K562 (cell line): ENCODE measurements at regions not wholly inside any gene's neighbourhood (a gene's known extent, or its start where the extent isn't known, plus 50 kb on each side); places are given as distances from the start of the nearest gene placed in this dataset.

Experiments
- ATAC-seq: fragments of 200-7000 bp; cut with Tn5 transposase; 3 replicates; pipeline ENCODE4 v1.9.1; 2020; ENCODE audit warnings: moderate library complexity
- BruUV-seq: library from RNA; stranded (reverse); fragments of 400-500 nt; replicated peaks from 2 replicates; lab custom pipeline; 2021; lab: Mats Ljungman, UMichigan
- CTCF ChIA-PET: fragments of 300-600 bp; formaldehyde crosslinking; extraction: SDS; loops from one replicate; lab custom pipeline; 2021; ENCODE audit warnings: low intra/inter-chr PET ratio; lab: Yijun Ruan, JAX
- POLR2A ChIA-PET: fragments of 300-600, 350-650 bp; sonication (Branson Sonifier 250); formaldehyde crosslinking; extraction: SDS; loops from one replicate; lab custom pipeline; 2021; ENCODE audit warnings: antibody characterized with exemption, inconsistent platforms; lab: Yijun Ruan, JAX
- DNase-seq, 4 experiments: peaks; one replicate each; pipeline versions ENCODE4 v3.0.0 to v3.0.0-alpha.2; 2011 to 2018; ENCODE audit warnings: low spot score in 3 of 4, mixed read lengths in 3 of 4; ENCODE audit errors: extremely low read depth in 1 of 4
- FAIRE-seq: peaks from 2 replicates; lab custom pipeline; 2011; peaks lifted over from hg19 to GRCh38; lab: Jason Lieb, UNC
- H2AFZ ChIP-seq: 2 replicates; pipeline ENCODE4 v1.6.0; 2011; ENCODE audit warnings: low read depth, low read length, control low read depth, inconsistent platforms
- H3K27ac ChIP-seq: fragments of 200-600 bp; 3 replicates; pipeline ENCODE4 v1.8.0; 2011; ENCODE audit warnings: low read depth, mild to moderate bottlenecking, control low read depth, inconsistent platforms, low read length, moderate library complexity, mixed read lengths; ENCODE audit errors: extremely low read depth
- H3K27me3 ChIP-seq, 2 experiments: fragments of 300-600 bp in 1 of 2; 2 replicates in 1 of 2; 3 replicates in 1 of 2; pipeline versions ENCODE4 v1.6.0 to v1.8.0; 2011; ENCODE audit warnings: inconsistent platforms in 2 of 2, low read length in 2 of 2, mild to moderate bottlenecking in 1 of 2, mixed read lengths in 1 of 2, moderate library complexity in 1 of 2; ENCODE audit not compliant: control insufficient read depth in 2 of 2, insufficient read depth in 2 of 2
- H3K36me3 ChIP-seq: fragments of 300-600 bp; 3 replicates; pipeline ENCODE4 v1.8.0; 2011; ENCODE audit warnings: mild to moderate bottlenecking, low read length, inconsistent platforms; ENCODE audit not compliant: control insufficient read depth, insufficient read depth
- H3K4me1 ChIP-seq, 2 experiments: fragments of 200-600 bp in 1 of 2; replicated peaks in 1 of 2; 2 replicates in 1 of 2; 3 replicates in 1 of 2; pipeline versions ENCODE4 v1.5.1 to v1.8.0; 2011; ENCODE audit warnings: inconsistent platforms in 2 of 2, low read length in 2 of 2, mild to moderate bottlenecking in 1 of 2, mixed read lengths in 1 of 2, moderate library complexity in 1 of 2; ENCODE audit not compliant: control insufficient read depth in 2 of 2, insufficient read depth in 2 of 2
- H3K4me2 ChIP-seq: 2 replicates; pipeline ENCODE4 v1.6.1; 2011; ENCODE audit warnings: low read length, control low read depth, inconsistent platforms, mixed read lengths; ENCODE audit not compliant: insufficient read depth
- H3K4me3 ChIP-seq: fragments of 200-600 bp; sonication (generic), shearing (Covaris generic); 2 replicates; pipeline ENCODE4 v1.5.1; 2016; ENCODE audit warnings: control low read depth, inconsistent platforms
- H3K79me2 ChIP-seq: fragments of 200-600 bp; 3 replicates; pipeline ENCODE4 v1.8.0; 2011; ENCODE audit warnings: low read length, inconsistent platforms; ENCODE audit not compliant: control insufficient read depth, insufficient read depth
- H3K9ac ChIP-seq, 2 experiments: 2 replicates each; pipeline versions ENCODE4 v1.6.0 to v1.6.1; 2011; ENCODE audit warnings: low read depth in 2 of 2, low read length in 2 of 2, control low read depth in 1 of 2, inconsistent platforms in 1 of 2, mild to moderate bottlenecking in 1 of 2, mixed read lengths in 1 of 2; ENCODE audit not compliant: insufficient read depth in 1 of 2
- H3K9me1 ChIP-seq: one replicate; pipeline ENCODE4 v1.6.0; 2011; ENCODE audit warnings: inconsistent platforms, mild to moderate bottlenecking, low read length, moderate library complexity; ENCODE audit not compliant: control insufficient read depth, insufficient read depth
- H3K9me3 ChIP-seq: replicated peaks from 2 replicates; pipeline ENCODE4 v1.5.1; 2011; ENCODE audit warnings: low read depth, low read length, inconsistent platforms; ENCODE audit not compliant: control insufficient read depth, insufficient read depth
- H4K20me1 ChIP-seq: replicated peaks from 2 replicates; pipeline ENCODE4 v1.6.1; 2011; ENCODE audit warnings: low read length, inconsistent platforms, mixed read lengths; ENCODE audit not compliant: control insufficient read depth, insufficient read depth
- RFX5 ChIP-seq: IDR thresholded peaks from 2 replicates; pipeline ENCODE4 v1.6.1; 2011; ENCODE audit warnings: low read depth, mild to moderate bottlenecking, improper control_type of control experiment, low read length
- ZNF584 ChIP-seq: fragments of 200-800 bp; sonication (Bioruptor generic); IDR thresholded peaks from 2 replicates; pipeline ENCODE4 v1.6.1; 2016; ENCODE audit warnings: low read depth, mild to moderate bottlenecking, missing genetic modification characterization, missing compliant biosample characterization
- WGBS: fragments of 100-300 bp; shearing (Covaris generic); methylation state at CpG from one replicate; pipeline ENCODE4 v1.1.6; 2016; ENCODE audit warnings: low coverage, mixed read lengths; ENCODE audit not compliant: insufficient coverage; ENCODE audit errors: missing lambda C conversion rate; 5-methylcytosine and 5-hydroxymethylcytosine counted together
- in situ Hi-C: fragments of 300-500 bp; cut with MboI; formaldehyde crosslinking; loops from 4 replicates; pipeline ENCODE4 v1.15.0; 2018; ENCODE audit warnings: inconsistent platforms, mixed read lengths
- intact Hi-C: fragments of 100-400 bp; cut with micrococcal nuclease; formaldehyde crosslinking; loops from 2 replicates; pipeline ENCODE4 v1.14.2; 2022
- TF ChIP-seq, protein P1 (sequence below), 2 experiments: fragments of 450-650 bp in 1 of 2; IDR thresholded peaks; 2 replicates each; pipeline ENCODE4 v1.6.1; 2011 to 2017; ENCODE audit warnings: low read depth in 2 of 2, antibody characterized with exemption in 1 of 2, borderline replicate concordance in 1 of 2, low read length in 1 of 2, mild to moderate bottlenecking in 1 of 2, mixed read lengths in 1 of 2; ENCODE audit not compliant: control insufficient read depth in 1 of 2
- TF ChIP-seq, protein P2 (sequence below), 2 experiments: fragments of 450-650 bp; formaldehyde crosslinking in 1 of 2; IDR thresholded peaks; 2 replicates each; pipeline versions ENCODE4 v1.4.0 to v1.6.1; 2014 to 2020; ENCODE audit warnings: mild to moderate bottlenecking in 2 of 2, borderline replicate concordance in 1 of 2, low read depth in 1 of 2

DNA sequence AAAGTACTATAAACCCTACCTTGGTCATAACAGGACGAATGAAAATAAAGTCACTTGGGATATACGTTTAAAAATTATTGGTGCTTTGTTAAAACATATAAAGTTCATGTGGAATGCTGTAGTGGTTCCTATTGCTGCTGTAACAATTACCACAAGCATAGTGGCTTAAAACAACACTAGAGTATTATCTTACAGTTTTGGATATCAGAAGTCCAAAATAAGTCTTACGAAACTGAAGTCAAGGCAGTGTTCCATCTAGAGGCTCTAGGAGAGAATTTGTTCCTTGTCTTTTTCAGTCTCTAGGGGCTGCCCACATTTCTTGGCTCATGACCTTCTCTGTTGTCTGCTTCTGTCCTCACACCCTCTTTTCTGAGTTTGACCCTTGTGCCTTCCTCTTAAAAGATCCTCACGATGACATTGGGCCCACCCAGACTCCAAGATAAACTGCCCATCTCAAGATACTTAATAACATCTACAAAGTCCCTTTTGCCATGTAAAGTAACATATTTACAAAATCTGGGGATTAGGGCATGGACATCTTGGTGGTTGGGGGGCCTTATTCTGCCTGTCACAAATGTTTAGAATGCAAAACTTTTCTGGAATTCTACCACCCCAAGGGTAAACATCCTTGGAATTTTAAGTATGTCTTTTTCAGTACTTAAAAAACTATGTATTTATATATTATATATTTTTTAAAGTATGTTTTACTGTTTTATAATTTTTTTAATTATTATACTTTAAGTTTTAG is 178.1 kb downstream of the ETNK1 start:
- no peaks in the 10 kb centered on the region for H4K20me1 ChIP-seq
- POLR2A ChIA-PET: interaction anchor here (1.0 kb wide), 1 partner anchor 27 kb away, joined by 4 read pairs; no protein-coding TSS in a partner anchor
- no peaks in the 10 kb centered on the region for H3K9me1 ChIP-seq
- H3K27ac ChIP-seq: no peak overlapping the region
- H2AFZ ChIP-seq: no peak overlapping the region
- H3K9me3 ChIP-seq: no peaks in the 10 kb centered on the region
- ATAC-seq (no peak), DNase-seq (no peak), FAIRE-seq (no peak)
- no peak overlapping the region for H3K9ac ChIP-seq
- no TSS peak for BruUV-seq
- intact Hi-C loops: no loop called here
- H3K36me3 ChIP-seq: no peaks in the 10 kb centered on the region
- H3K79me2 ChIP-seq: no peaks in the 10 kb centered on the region
- in situ Hi-C loops: no loop called here
- no peaks in the 10 kb centered on the region; a peak in 1 of 5 replicates for H3K27me3 ChIP-seq
- H3K4me2 ChIP-seq: no peak overlapping the region
- no peak overlapping the region for H3K4me3 ChIP-seq
- CTCF ChIA-PET: no interaction called here
- WGBS: 0% methylated on average over 4 of the region's 4 CpGs
- no peaks in the 10 kb centered on the region for H3K4me1 ChIP-seq
- TF ChIP-seq, protein P1, sequence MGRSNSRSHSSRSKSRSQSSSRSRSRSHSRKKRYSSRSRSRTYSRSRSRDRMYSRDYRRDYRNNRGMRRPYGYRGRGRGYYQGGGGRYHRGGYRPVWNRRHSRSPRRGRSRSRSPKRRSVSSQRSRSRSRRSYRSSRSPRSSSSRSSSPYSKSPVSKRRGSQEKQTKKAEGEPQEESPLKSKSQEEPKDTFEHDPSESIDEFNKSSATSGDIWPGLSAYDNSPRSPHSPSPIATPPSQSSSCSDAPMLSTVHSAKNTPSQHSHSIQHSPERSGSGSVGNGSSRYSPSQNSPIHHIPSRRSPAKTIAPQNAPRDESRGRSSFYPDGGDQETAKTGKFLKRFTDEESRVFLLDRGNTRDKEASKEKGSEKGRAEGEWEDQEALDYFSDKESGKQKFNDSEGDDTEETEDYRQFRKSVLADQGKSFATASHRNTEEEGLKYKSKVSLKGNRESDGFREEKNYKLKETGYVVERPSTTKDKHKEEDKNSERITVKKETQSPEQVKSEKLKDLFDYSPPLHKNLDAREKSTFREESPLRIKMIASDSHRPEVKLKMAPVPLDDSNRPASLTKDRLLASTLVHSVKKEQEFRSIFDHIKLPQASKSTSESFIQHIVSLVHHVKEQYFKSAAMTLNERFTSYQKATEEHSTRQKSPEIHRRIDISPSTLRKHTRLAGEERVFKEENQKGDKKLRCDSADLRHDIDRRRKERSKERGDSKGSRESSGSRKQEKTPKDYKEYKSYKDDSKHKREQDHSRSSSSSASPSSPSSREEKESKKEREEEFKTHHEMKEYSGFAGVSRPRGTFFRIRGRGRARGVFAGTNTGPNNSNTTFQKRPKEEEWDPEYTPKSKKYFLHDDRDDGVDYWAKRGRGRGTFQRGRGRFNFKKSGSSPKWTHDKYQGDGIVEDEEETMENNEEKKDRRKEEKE (IDR thresholded peaks at IDR 0.05; ENCODE audit: borderline replicate concordance in 1 of 2, control insufficient read depth in 1 of 2, low read depth in 2 of 2, low read length in 1 of 2): no peak
- no peak for TF ChIP-seq ZNF584
- TF ChIP-seq, protein P2, sequence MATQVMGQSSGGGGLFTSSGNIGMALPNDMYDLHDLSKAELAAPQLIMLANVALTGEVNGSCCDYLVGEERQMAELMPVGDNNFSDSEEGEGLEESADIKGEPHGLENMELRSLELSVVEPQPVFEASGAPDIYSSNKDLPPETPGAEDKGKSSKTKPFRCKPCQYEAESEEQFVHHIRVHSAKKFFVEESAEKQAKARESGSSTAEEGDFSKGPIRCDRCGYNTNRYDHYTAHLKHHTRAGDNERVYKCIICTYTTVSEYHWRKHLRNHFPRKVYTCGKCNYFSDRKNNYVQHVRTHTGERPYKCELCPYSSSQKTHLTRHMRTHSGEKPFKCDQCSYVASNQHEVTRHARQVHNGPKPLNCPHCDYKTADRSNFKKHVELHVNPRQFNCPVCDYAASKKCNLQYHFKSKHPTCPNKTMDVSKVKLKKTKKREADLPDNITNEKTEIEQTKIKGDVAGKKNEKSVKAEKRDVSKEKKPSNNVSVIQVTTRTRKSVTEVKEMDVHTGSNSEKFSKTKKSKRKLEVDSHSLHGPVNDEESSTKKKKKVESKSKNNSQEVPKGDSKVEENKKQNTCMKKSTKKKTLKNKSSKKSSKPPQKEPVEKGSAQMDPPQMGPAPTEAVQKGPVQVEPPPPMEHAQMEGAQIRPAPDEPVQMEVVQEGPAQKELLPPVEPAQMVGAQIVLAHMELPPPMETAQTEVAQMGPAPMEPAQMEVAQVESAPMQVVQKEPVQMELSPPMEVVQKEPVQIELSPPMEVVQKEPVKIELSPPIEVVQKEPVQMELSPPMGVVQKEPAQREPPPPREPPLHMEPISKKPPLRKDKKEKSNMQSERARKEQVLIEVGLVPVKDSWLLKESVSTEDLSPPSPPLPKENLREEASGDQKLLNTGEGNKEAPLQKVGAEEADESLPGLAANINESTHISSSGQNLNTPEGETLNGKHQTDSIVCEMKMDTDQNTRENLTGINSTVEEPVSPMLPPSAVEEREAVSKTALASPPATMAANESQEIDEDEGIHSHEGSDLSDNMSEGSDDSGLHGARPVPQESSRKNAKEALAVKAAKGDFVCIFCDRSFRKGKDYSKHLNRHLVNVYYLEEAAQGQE (IDR thresholded peaks at IDR 0.05; ENCODE audit: borderline replicate concordance): no peak
- TF ChIP-seq, protein P2 (CRISPR knock-in tag; IDR thresholded peaks at IDR 0.05; ENCODE audit: low read depth): no peak
- TF ChIP-seq RFX5: no peak
